Hepatocyte (in vitro differentiated cells): ENCODE measurements at regions not wholly inside any gene's neighbourhood (a gene's known extent, or its start where the extent isn't known, plus 50 kb on each side); places are given as distances from the start of the nearest gene placed in this dataset.

ENCODE experiments used
- DNase-seq: peaks from one replicate; pipeline ENCODE4 v3.0.0-alpha.2; 2016; ENCODE audit warnings: low spot score
- H2AFZ ChIP-seq: fragments of 200-600 bp; sonication (generic); 2 replicates; pipeline ENCODE4 v1.6.0; 2016; ENCODE audit warnings: antibody characterized with exemption, mild to moderate bottlenecking
- H3K27ac ChIP-seq: fragments of 200-600 bp; sonication (generic); 2 replicates; pipeline ENCODE4 v1.5.1; 2016; ENCODE audit warnings: mild to moderate bottlenecking
- H3K27me3 ChIP-seq: fragments of 200-600 bp; sonication (generic); 2 replicates; pipeline ENCODE4 v1.6.1; 2016
- H3K36me3 ChIP-seq: fragments of 200-600 bp; sonication (generic); replicated peaks from 2 replicates; pipeline ENCODE4 v1.5.1; 2016; ENCODE audit warnings: low read depth; ENCODE audit not compliant: insufficient read depth
- H3K4me1 ChIP-seq: fragments of 200-600 bp; sonication (generic); 2 replicates; pipeline ENCODE4 v1.5.1; 2016; ENCODE audit warnings: mild to moderate bottlenecking, moderate library complexity; ENCODE audit not compliant: insufficient read depth
- H3K4me2 ChIP-seq: fragments of 200-600 bp; sonication (generic); 2 replicates; pipeline ENCODE4 v1.6.0; 2016
- H3K4me3 ChIP-seq: fragments of 200-600 bp; sonication (generic); 2 replicates; pipeline ENCODE4 v1.5.1; 2016; ENCODE audit warnings: mild to moderate bottlenecking
- H3K79me2 ChIP-seq: fragments of 200-600 bp; sonication (generic); 2 replicates; pipeline ENCODE4 v1.6.0; 2017; ENCODE audit warnings: mild to moderate bottlenecking
- H3K9me2 ChIP-seq: fragments of 200-600 bp; sonication (generic); replicated peaks from 2 replicates; pipeline ENCODE4 v1.6.0; 2017; ENCODE audit warnings: mild to moderate bottlenecking; ENCODE audit not compliant: insufficient read depth
- H3K9me3 ChIP-seq: fragments of 200-600 bp; sonication (generic); 2 replicates; pipeline ENCODE4 v1.5.1; 2016; ENCODE audit warnings: low read depth, mild to moderate bottlenecking
- H4K20me1 ChIP-seq: fragments of 200-600 bp; sonication (generic); 2 replicates; pipeline ENCODE4 v1.6.0; 2016; ENCODE audit warnings: mild to moderate bottlenecking; ENCODE audit not compliant: insufficient read depth, poor library complexity, severe bottlenecking
- EZH2 ChIP-seq: fragments of 200-600 bp; sonication (generic); IDR thresholded peaks from 2 replicates; pipeline ENCODE4 v1.6.1; 2016; ENCODE audit warnings: antibody characterized with exemption, mild to moderate bottlenecking, borderline replicate concordance
- EZH2phosphoT487 ChIP-seq: fragments of 200-600 bp; sonication (generic); IDR thresholded peaks from one replicate; pipeline ENCODE4 v1.6.1; 2018; ENCODE audit warnings: antibody characterized with exemption, mild to moderate bottlenecking, low read depth, moderate library complexity; ENCODE audit not compliant: unreplicated experiment, severe bottlenecking
- WGBS: methylation state at CpG from one replicate; pipeline ENCODE4 v1.1.6; 2016; ENCODE audit warnings: low lambda C conversion rate; ENCODE audit errors: missing lambda C conversion rate; 5-methylcytosine and 5-hydroxymethylcytosine counted together
- TF ChIP-seq, protein P1 (sequence below): fragments of 200-600 bp; sonication (generic); IDR thresholded peaks from 2 replicates; pipeline ENCODE4 v1.5.1; 2016; ENCODE audit warnings: antibody characterized with exemption, mild to moderate bottlenecking; ENCODE audit not compliant: poor library complexity

DNA sequence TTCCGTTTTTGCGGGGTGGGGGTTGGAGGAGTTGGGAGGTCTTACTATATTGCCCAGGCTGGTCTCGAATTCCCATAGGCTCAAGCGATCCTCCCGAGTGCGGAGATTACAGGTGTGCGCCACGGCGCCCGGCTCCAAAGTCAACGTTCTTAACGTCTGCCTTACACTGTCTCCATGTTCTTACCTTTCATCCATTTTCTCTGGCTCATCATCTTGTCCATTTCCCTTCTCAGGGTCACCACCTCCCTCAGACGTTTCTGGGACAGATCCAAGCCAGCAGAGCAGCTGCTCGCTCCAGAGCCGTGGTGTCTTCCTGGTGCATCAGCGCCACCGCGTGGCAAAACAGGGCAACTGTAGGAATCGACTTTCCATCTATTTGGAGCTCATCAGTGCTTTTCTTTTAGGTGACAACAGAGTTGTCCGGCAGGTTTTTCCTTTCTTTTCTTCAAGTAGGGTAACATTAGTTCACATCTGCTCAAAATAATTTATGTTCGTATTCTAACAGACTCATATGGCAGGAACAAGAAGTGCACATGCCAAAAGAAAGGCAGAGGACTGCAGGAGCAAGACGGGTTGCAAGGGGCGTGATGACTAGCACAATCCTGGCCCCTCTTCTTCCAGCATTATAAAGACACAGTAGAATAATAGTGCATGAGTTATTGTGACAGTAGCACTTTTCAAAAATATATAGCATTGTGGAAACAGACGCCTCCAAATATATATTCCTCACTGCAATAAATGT, 103.1 kb upstream of the ABCC4 start:
- TF ChIP-seq EZH2phosphoT487: no peak
- TF ChIP-seq, protein P1, sequence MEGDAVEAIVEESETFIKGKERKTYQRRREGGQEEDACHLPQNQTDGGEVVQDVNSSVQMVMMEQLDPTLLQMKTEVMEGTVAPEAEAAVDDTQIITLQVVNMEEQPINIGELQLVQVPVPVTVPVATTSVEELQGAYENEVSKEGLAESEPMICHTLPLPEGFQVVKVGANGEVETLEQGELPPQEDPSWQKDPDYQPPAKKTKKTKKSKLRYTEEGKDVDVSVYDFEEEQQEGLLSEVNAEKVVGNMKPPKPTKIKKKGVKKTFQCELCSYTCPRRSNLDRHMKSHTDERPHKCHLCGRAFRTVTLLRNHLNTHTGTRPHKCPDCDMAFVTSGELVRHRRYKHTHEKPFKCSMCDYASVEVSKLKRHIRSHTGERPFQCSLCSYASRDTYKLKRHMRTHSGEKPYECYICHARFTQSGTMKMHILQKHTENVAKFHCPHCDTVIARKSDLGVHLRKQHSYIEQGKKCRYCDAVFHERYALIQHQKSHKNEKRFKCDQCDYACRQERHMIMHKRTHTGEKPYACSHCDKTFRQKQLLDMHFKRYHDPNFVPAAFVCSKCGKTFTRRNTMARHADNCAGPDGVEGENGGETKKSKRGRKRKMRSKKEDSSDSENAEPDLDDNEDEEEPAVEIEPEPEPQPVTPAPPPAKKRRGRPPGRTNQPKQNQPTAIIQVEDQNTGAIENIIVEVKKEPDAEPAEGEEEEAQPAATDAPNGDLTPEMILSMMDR: peak; percentile 95
- peak overlapping the region; percentile 91 for H3K4me2 ChIP-seq
- no peaks in the 10 kb centered on the region for H4K20me1 ChIP-seq
- no peaks in the 10 kb centered on the region for H3K27me3 ChIP-seq
- no peaks in the 10 kb centered on the region for H3K36me3 ChIP-seq
- no peak overlapping the region for H3K27ac ChIP-seq
- H3K79me2 ChIP-seq: no peaks in the 10 kb centered on the region
- H3K4me3 ChIP-seq: peak overlapping the region; percentile 48
- peak overlapping the region; percentile 72 for H2AFZ ChIP-seq
- H3K9me3 ChIP-seq: no peaks in the 10 kb centered on the region
- 12% methylated on average over 24 of the region's 24 CpGs for WGBS
- H3K4me1 ChIP-seq: peaks cover 7% of the 10 kb centered on the region
- DNase-seq: peak; percentile 87
- H3K9me2 ChIP-seq: no peaks in the 10 kb centered on the region

DNA sequence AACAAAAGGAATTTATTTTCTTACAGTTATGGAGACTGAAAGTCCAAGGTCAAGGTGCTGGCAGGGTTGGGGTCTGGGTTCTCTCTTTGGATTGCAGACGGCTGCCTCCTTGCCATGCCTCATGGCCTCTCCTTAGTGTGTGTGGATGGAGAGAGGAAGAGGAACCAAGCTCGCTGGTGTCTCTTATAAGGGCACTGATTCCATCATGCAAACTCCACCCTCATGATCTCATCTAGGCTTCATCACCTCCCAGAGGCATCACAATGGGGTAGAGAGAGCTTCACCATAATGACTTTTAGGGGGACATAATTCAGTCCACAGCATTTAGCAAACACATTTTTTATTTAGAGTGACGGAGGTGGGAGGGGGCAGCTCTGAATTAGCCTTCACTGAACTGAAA, 104.9 kb upstream of the ABCC4 start:
- no peaks in the 10 kb centered on the region for H3K9me3 ChIP-seq
- TF ChIP-seq, protein P1: no peak
- no peak for TF ChIP-seq EZH2phosphoT487
- no peak for TF ChIP-seq EZH2
- H3K4me3 ChIP-seq: no peak overlapping the region
- no peaks in the 10 kb centered on the region for H3K27me3 ChIP-seq
- no peaks in the 10 kb centered on the region for H4K20me1 ChIP-seq
- H3K27ac ChIP-seq: no peak overlapping the region
- H3K9me2 ChIP-seq: no peaks in the 10 kb centered on the region
- H3K79me2 ChIP-seq: no peaks in the 10 kb centered on the region
- H3K36me3 ChIP-seq: no peaks in the 10 kb centered on the region
- H2AFZ ChIP-seq: no peak overlapping the region
- no peak overlapping the region for H3K4me2 ChIP-seq
- no peak for DNase-seq
- peaks cover 7% of the 10 kb centered on the region for H3K4me1 ChIP-seq
- 82% methylated on average over 3 of the region's 3 CpGs for WGBS

DNA sequence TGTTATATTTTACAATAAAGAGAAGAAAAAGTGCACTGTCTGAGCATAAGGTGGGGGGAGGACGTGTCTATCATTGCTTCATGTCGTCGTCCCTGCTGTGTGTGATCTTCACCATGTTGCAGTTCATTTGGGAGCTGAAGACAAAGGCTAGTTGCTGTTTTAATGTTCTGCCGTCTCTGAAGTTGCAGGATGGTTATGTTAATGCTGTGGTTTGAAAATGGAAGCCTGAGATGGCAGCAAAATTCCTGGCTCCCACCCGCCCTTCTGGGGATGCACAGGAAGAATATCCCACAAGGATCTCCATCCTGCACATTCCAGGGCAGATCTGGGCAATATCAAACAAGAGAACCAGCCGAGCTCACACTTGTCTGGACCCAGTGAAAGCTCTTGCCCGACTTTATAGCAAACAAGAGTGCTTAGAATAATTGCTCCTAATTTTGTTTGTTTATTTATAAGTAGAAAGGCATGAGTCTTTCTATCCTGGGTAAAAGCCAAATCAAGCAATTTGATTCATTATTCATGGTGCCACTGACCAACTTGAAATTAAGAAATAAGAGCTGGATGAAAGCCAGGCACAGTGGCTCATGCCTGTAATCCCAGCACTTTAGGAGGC, 110.3 kb upstream of the ABCC4 start:
- TF ChIP-seq, protein P1: no peak
- Histone ChIP-seq H3K27ac (no peak overlapping the region), H4K20me1 (no peaks in the 10 kb centered on the region), H3K4me1 (no peaks in the 10 kb centered on the region), H3K4me2 (no peak overlapping the region), H2AFZ (no peak overlapping the region), H3K79me2 (no peaks in the 10 kb centered on the region), H3K36me3 (no peaks in the 10 kb centered on the region), H3K4me3 (no peak overlapping the region), H3K27me3 (no peaks in the 10 kb centered on the region), H3K9me3 (no peaks in the 10 kb centered on the region), H3K9me2 (no peaks in the 10 kb centered on the region)
- no peak for DNase-seq
- WGBS: 46% methylated on average over 7 of the region's 7 CpGs
